HG03439 (cell line): ENCODE measurements at regions not wholly inside any gene's neighbourhood (a gene's known extent, or its start where the extent isn't known, plus 50 kb on each side); places are given as distances from the start of the nearest gene placed in this dataset.

ENCODE experiments used
- ATAC-seq: cut with Tn5 transposase; IDR thresholded peaks from one replicate; pipeline ENCODE4 v1.9.1; 2021; ENCODE audit warnings: mild to moderate bottlenecking, moderate library complexity; ENCODE audit not compliant: unreplicated experiment

DNA sequence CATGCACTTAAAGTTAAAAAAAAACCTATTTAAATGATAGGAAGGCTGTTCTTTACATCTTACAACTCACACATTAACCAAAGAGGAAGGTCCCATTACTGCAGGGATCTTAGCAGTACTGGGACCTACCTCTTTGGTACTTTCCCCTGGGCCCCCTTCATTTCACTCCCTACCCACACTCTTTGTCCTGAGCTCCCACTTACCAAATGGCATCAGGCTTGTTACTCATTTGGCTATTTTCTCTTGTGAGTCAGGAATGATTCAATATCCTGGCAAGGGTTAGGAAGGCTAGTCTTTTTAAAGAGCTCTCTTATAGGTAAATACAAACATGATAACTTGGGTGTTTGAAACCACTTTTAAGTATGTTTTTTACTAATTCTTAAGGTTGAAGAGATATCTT is 117.4 kb upstream of the ELL2 start:
- ATAC-seq = no peak

DNA sequence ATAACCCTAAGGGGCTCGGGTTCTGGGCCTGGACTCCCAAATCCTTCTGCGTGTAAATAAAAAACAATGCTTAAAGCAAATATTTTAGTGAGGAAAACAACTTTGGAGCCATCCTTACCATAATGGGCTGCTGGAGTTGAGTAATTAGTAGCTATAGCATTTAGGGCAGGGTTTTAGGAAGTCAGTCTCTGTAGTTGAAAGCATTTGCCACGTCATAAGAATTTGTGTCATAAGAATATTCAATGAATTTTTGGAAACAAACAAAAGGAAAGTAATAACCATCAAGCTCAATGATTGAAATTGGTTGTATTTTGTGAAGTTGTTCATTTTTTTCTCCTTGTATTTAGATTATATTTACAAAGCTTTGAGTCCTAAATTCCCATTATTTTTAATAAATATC is 114.8 kb upstream of the ELL2 start:
- no peak for ATAC-seq

DNA sequence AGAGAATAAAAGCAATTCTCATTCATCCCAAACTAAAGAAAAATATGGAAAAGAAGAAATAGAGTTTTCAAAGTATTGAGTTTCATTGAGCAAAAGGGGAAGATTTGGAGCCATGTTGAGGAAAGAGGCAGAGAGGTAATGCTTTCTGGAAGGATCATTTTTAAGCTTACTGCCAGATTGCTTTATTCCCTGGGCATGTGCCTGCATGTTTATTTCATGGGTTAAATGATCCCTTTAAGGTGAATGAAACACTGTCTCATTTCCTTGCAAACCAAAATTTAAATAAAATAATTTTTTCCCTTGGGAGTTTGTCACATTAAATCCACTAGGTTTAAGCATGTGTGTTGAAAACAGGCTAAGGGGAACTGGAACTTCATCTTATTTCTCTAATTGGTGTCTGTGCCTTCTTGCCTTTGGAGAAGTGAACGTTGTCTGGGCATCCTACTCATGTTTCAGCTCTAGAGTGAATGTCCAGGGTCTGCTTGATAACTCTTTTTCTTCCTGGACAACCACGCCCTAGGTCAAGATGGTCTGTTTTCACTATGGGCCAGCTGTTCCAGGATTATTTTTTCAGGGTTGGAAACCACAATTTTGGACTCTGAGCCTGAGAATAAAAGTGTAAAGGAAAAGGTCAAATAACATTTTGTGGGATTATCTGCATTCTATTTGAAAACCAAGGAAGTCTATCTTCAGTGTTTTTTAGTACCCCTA is 114.1 kb upstream of the ELL2 start:
- ATAC-seq = no peak

DNA sequence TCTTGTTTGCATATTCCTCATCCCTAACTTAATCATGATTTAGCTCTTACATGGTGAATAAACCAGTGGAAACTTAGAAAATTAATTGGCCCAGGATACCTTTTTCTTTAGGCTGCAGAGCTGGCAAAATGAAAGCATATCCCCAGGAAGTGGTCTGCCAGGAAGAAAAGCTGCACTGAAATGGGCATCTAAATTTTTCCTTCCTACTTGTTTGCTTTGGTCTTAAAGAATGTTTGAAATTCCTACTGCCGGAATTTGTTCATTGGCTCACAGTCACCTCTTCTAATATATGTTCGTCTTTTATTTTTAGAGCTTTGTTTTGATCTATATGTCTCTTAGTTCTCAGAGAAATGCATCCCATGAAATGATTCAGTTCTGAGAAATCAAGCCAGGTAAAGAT is 113.2 kb upstream of the ELL2 start:
- no peak for ATAC-seq

DNA sequence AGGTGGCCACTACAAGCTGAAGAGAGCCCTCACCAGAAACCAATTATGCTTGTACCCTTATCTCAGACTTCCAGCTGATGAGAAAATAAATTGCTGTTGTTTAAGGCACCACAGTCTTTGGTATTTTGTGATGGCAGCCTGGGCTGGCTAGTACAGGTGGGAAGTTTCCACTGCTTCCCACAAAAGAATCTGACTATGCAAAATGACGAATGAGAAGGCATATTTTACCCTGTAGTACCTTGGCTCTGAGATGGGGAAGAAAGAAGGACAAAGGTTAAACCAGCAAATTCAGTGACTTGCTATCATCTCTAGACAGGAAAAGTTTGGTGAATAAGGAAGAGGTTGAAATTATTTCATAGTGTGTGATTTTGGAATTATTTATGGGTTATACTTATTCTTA is 112.8 kb upstream of the ELL2 start:
- no peak for ATAC-seq

DNA sequence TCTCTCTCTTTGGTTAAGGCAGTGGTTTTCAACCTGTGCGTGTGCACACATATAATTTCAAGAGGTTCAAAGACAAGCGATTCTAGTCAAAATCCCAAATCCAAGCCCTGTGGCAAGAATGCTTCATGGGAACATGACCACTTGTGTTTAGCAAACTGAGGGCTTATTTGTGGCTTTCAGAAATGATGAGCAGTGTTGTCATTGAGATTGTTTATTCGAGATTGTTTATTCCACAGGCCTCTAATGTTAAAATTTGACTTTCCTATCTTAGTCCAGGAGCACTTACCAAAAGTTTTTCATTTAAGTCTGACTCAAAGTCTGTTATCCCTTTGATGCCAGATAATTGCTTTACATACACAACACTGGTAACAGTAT is 111.1 kb upstream of the ELL2 start:
- no peak for ATAC-seq

DNA sequence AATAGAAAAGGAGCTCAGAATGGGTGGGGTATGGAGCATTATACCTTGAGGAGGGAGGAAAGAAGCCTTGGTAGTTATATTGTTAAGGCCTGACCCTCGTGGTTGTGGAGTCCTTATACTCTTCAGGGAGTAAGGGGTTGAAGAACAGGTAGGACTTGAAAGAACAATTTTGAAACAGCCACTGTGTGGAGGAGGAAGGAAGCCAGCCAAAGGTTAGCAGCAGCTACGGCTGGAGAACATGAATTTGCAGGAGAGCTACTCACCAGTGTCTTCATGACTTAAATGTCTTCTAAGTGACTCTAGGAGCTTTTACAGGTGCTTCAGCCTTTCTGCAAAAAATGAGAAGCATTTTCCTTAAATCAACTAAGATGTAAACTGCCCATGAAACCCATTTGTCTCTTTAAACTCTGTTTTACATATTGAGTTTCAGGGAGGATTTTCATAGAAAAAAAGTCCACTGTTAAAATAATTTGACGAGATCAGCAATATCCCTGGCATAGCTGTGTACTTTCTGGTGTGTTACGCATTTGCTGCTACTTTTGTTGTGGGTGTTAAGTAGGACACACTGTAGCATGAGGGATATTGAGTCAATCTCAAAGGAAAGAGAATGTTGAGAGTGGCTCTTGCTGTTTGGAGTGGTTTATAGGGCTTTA is 110.6 kb upstream of the ELL2 start:
- ATAC-seq = no peak

DNA sequence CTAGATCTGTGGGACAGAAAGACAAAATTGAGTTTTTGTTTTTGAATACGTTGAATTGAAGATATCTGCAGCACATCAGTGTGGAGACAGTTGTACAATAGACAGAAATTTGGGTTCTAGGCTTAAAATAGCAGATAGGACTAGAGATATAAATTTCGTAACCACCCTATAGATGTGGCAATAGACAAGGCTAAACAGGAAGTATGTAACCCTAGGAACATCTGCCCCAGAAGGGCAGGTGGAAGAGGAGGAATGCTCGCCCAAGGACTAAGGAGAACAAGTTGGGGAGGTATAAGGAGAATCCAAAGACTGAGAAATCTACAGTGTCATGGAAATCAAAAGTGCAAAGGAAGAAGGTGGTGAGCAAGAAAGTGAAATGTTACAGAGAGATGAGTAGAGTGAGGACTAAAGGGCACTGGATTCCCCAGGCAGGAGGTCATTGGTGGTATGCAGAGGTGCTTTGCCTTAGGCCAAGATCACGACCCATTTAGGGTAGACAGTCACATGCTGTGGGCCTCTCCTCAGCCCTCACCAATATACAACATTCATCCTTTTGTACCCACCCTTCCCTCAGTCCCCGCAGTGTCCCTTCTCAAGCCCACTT is 109.1 kb upstream of the ELL2 start:
- no peak for ATAC-seq

DNA sequence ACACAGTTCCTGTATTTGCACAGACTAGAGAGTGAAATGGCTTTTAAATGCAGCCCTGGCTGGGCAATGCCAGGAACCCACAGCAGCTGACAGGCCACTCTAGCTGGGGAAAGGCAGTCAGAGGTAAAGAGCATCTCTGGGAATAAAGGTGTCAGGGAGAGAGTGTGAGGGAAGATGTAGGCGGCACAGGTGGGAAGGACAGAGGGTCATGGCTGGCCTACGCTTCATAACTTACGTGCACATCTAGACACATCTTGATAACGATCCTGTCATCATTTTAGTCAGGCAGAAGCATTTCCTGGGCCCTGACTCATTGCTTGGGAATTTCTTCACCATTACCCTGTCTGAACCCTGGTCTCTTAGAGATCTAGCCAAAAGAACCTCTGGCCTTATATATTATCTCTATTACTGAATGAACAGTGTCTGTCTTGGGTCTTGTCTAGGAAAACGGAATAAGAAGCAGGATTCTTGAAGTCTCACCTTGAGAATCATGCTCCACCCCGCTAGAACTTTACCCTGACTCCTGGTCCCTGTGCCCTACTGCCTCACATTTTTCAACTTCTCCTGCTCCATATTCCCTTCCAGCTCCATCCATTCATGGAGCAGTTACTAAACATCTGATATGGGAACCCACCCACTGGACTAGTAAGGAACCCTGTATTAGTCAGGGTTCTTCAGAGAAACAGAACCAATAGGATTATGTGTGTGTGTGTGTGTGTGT is 106.4 kb upstream of the ELL2 start:
- ATAC-seq = no peak

DNA sequence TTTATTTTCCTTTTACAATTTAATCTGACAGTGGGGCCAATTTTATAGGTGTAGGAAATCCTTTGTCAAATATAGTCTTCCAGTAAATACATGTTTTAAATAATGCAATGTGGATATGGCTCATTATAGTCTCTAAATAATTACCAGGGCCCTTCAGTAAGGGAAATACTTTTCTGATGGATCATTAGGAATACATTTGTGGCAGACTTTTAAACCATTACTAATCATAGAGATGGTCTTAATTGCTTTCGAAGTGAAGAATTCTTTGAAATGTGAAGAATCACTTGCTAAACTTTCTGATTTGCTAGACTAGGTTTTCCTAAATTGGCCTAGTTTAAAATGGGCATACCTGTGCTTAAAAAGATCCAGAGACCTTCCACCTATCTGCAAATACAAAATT is 105.6 kb upstream of the ELL2 start:
- no peak for ATAC-seq

DNA sequence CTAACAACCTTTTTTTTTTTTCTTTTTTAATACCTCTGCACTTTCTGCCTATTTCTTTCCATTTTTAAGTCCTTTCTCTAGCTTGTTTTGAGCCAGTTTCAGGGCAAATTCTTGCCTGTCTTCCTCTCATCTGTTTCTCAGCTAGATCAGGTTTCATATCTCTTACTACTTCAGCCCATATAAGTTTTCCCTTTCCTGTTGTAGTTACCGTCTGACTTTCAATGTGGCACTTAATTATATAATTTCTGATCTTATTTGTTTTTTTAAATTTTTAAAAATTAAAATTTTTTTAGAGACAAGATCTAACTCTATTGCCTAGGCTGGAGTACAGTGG is 104.7 kb upstream of the ELL2 start:
- ATAC-seq = no peak

DNA sequence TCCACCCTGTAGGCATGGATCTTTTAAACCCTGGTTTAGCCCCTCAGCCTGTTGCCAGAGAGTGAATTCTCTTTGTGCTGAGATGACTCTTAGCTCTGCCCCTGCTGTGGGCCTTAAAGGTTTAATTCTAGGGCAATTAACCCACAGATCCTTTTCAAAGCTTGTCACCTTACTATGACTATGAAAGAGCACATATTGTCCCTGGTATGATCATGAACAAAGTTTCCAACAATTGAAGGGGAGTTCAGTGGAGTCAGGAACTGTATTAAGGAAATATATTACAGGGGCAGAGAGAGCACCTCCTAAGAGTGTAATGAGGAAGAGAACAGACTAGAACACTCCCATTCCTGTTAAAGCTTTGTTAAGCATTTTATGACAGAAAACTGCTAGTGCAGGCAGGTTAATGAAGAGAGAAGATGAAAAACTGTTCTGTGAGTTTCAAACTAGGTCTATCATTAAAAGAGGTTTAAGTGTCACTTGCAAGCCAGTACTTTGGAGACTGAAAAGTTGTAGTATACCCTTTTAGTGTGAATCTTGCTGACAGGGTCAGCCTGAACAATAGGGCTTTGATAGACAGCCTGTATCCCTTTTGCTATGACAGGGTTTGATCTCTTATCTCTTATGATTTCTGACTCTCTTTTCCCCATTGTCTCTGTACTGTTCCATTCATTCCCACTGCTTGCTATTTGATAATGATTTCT is 104.2 kb upstream of the ELL2 start:
- ATAC-seq = no peak

DNA sequence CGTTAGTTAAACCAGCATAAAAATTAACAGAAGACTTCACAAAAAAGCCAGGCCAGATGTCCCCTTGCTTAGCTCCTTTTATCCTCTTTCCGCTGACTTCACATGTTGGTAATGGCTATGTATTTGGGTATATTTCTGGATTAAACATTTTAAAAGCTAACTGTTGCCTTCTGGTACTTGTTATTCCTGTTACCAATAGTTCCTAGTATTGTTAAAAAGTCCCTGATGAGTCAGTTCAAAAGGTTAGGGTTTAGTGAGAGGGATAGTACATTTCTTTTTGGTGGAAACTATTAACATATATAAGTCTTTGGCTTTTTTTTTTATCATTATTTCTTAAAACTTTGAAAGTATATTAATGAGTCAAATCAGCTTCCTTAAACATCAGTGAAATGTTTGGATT is 103.2 kb upstream of the ELL2 start:
- ATAC-seq = no peak

DNA sequence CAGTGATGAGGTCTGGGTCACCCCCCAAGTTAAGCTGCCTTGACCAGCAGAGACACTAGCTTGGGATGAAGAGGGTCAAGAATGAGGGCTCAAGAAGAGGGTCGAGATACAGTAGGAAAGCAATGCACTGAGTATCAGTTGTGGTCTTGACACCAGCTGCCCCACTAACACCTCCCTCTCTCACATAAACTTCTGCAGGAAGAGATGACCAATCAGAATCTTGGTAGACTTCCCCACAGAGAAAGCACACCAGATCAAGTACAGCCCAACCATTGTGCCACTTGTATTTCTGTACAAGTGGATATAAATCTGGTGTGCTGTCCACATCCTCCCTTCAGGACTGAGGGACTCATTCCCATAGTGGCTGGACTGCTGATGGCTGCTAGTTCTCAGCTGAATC is 101.2 kb upstream of the ELL2 start:
- ATAC-seq = no peak

DNA sequence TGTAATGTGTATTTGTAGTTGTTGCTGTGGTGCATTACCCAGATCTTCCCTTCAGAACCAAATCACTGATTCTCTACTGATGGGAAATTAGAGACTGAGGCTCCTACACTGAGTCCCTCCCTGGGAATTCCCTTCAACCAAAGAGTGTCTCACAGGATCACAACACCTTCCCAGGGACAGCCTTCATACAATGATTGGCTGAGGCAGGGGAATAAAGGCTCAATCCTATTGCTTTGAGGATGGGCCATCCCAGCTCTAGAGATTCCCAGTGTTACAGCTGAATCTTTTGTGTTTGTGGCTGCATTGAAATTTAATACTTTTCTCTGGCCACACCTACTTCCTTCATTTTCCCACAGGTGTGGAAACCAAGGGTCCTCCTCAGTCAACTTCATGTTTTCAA is 96.4 kb upstream of the ELL2 start:
- ATAC-seq = no peak

DNA sequence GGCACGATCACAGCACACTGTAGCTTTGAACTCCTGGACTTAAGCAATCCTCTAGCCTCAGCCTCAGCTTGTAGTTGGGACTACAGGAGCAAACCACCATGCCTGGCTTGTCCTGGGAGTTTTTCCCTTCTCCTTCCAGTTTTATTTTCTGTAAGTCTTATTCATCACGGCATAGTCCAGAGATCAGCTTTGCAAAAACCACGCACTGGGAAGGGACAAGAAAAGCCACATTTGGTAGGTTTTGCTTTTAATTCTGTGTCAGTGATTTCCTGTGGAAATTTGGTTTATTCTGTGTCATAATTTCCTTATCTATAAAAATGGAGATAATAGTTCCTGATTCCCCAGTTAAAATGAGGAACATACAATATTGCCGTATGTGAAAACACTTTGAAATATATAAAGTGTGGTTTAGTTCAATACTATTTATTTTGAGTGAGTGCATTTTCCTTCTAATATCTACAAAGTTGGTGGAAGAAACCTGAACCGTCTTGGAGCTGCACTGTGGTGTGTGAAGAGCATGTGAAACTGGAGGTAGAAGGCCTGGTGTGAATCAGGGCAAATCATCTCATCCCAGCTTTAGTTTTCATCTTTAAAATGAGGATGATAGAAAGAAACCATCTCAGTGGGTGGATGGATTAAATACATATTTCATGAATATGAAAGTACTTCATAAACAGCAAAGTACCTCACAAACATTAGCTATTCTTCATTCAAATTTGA is 92.8 kb upstream of the ELL2 start:
- ATAC-seq = no peak

DNA sequence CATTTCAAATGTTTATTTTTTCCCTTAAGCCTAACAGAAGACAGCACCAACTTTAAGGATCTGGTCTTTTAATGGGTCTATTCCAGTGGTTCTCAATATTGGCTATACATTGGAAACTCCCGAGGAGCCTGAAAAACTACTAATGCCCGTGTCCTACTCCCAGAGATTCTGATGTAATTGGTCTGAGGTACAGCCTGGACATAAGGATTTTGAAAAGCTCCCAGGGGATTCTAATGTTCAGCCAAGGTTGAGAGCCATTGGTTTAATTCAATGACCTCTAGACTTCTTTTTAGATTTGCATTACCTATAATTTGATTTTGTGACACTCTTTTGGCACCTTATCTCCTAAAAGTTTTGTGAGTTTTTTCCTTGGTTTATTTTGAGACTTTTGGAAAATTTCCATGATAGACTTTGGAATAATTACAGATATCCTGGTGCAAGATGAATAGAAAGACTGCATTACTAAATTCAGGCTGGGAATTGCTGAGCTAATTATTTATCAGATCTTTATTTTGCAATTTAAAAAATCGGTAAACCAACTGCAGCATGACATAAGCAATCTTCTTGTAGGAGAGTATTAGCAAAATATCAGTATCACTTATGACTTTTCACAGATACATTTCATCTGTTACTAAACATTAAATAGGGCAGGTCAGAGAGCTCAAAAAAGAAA is 91.5 kb upstream of the ELL2 start:
- no peak for ATAC-seq

DNA sequence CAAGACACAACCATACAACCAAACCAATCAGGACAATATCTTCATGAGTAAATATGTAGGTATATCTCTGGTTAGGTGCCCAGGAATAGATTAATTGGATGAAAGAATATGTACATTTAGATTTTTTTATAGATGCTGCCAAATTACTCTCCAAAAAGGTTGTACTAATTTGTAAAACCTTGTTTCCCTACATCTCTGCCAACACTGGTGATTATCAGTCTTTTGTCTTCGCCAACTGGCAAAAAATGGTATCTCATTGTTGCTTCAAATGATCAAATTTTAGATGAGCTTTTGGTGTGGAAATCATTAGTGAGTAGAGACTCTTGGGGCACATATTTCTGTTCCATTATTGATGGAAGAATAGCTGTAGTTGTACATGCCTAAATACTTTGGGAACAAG is 90.7 kb upstream of the ELL2 start:
- no peak for ATAC-seq

DNA sequence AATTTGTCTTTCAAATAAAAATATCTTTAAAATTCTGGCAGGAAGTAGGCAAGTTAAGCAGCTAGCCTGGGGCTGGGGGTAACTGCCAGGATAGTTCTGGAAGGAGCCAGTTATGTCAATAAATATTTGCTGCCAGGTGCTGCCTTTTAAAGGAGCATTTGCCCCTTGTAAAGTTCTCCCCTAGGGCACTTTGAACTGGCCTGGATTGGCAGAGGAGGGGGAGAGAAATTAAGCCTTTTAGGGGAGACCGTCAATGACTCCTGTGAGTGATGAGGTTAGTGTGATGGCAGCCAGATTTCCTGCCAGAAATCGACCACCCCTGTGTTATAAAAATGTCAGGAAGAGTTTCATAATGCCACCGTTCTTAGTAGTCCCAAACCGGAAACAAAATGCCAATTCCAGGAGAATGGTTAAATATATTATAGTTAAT is 89.8 kb upstream of the ELL2 start:
- no peak for ATAC-seq

DNA sequence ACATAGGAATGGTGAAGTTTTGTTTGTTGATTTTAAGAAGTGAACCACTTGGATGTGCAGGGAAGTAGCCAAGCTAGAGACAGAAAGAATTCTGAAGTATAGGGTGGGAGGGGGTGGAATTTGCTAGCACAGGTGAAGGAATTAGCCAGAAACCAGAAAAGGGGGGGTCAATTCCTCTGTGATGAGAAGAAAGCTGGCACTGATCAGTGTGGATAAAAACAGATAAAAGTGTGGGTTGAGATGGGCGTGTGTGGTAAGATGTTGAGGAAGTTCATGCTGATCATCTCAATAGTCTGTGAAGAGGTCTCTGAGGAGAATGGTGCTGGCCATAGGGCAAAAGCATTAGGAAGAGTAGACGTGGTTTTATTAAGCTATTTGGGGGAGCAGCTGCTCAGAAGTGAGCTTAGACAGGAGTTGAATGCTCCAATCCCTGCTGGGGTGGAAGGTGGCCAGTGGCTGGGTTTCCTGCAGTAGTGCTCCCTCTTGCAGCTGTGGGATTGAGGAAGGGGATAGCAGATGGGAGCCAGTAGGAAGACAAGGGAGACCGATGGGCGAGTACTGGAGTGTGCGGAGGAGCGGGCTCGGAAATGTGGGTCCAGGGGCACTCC is 88.7 kb upstream of the ELL2 start:
- no peak for ATAC-seq
